ENCODE measurements at regions not wholly inside any gene's neighbourhood (a gene's known extent, or its start where the extent isn't known, plus 50 kb on each side); places are given as distances from the start of the nearest gene placed in this dataset.

DNA sequence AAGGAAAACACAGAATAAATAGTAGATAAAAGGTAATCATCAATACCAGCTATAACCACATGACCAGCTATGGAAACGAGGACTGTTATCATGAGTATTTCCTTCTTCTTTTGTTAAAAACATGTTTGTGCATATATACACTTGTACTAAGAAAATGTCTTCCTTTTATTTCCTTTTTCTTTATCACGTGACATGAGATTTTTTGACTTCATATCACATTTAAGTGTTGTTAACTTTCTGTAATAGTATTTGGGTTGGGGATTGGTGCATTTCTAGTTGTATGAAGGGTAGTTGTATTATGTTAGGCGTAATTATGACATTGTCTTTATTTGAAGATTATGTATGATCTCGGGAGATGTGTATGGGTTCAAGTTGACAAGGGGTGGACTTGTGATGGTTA lies 278.5 kb upstream of the ZNF385D start:
- TF ChIP-seq, protein P1, sequence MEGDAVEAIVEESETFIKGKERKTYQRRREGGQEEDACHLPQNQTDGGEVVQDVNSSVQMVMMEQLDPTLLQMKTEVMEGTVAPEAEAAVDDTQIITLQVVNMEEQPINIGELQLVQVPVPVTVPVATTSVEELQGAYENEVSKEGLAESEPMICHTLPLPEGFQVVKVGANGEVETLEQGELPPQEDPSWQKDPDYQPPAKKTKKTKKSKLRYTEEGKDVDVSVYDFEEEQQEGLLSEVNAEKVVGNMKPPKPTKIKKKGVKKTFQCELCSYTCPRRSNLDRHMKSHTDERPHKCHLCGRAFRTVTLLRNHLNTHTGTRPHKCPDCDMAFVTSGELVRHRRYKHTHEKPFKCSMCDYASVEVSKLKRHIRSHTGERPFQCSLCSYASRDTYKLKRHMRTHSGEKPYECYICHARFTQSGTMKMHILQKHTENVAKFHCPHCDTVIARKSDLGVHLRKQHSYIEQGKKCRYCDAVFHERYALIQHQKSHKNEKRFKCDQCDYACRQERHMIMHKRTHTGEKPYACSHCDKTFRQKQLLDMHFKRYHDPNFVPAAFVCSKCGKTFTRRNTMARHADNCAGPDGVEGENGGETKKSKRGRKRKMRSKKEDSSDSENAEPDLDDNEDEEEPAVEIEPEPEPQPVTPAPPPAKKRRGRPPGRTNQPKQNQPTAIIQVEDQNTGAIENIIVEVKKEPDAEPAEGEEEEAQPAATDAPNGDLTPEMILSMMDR (IDR thresholded peaks at IDR 0.05; ENCODE audit: unreplicated experiment) = no peak
- peaks cover 15% of the 10 kb centered on the region for H3K9me3 Mint-ChIP-seq (ENCODE audit: unreplicated experiment)

DNA sequence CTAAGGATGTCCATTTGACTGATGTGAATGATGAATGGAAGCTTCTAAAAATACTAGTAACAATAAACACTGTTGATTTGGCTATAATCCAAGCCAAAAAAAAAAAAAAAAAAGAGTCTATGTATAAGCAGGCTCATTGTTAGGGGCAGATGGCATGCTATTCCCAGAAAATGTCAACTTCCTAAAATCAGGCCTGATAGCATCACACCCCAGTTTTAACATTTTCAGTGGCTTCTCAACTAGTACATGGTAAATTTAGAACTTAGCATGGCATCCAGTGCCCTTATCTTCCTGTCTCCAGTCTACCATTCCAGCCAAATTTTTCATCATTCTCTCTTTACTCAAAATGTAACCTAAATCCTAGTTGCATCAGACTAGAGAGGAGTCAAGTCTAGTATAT lies 288.2 kb upstream of the ZNF385D start:
- no peak for DNase-seq (ENCODE audit: unreplicated experiment)
- intact Hi-C loops (cut with micrococcal nuclease) = no loop called here
- no peaks in the 10 kb centered on the region for H3K4me1 Mint-ChIP-seq (ENCODE audit: insufficient read depth, unreplicated experiment)
- no peaks in the 10 kb centered on the region for H3K36me3 Mint-ChIP-seq (ENCODE audit: insufficient read depth, unreplicated experiment)
- ChIA-PET CTCF (no interaction called here), POLR2A (no interaction called here)
- TF ChIP-seq, protein P1 (IDR thresholded peaks at IDR 0.05; ENCODE audit: unreplicated experiment) = no peak
- BruUV-seq (replicated peaks) = no TSS peak
- no peak overlapping the region for H3K4me3 Mint-ChIP-seq (ENCODE audit: unreplicated experiment)
- H3K27ac Mint-ChIP-seq (ENCODE audit: low read depth, unreplicated experiment) = no peak overlapping the region
- no peaks in the 10 kb centered on the region for H3K9me3 Mint-ChIP-seq (ENCODE audit: unreplicated experiment)
- no peaks in the 10 kb centered on the region for H3K27me3 Mint-ChIP-seq (ENCODE audit: insufficient read depth, unreplicated experiment)

More for the DNA sequence above, 278.5 kb upstream of the ZNF385D start:
- Mint-ChIP-seq H3K27me3 (ENCODE audit: insufficient read depth, unreplicated experiment) (no peaks in the 10 kb centered on the region), H3K36me3 (ENCODE audit: insufficient read depth, unreplicated experiment) (no peaks in the 10 kb centered on the region), H3K4me1 (ENCODE audit: insufficient read depth, unreplicated experiment) (no peaks in the 10 kb centered on the region), H3K4me3 (ENCODE audit: unreplicated experiment) (no peak overlapping the region), H3K27ac (ENCODE audit: low read depth, unreplicated experiment) (no peak overlapping the region)
- intact Hi-C loops (cut with micrococcal nuclease) = no loop called here
- no peak for DNase-seq (ENCODE audit: unreplicated experiment)
- ChIA-PET CTCF (no interaction called here), POLR2A (no interaction called here)
- BruUV-seq (replicated peaks) = no TSS peak

- no peaks in the 10 kb centered on the region for H3K27me3 Mint-ChIP-seq (ENCODE audit: insufficient read depth, unreplicated experiment)
- DNase-seq (ENCODE audit: unreplicated experiment) = no peak
- POLR2A ChIA-PET = no interaction called here
- no peak overlapping the region for H3K4me3 Mint-ChIP-seq (ENCODE audit: unreplicated experiment)
- TF ChIP-seq, protein P1 (IDR thresholded peaks at IDR 0.05; ENCODE audit: unreplicated experiment) = no peak
- H3K9me3 Mint-ChIP-seq (ENCODE audit: unreplicated experiment) = no peaks in the 10 kb centered on the region
- H3K27ac Mint-ChIP-seq (ENCODE audit: low read depth, unreplicated experiment) = no peak overlapping the region
- no TSS peak for BruUV-seq (replicated peaks)
- intact Hi-C loops (cut with micrococcal nuclease) = no loop called here
- H3K4me1 Mint-ChIP-seq (ENCODE audit: insufficient read depth, unreplicated experiment) = no peaks in the 10 kb centered on the region
- no peaks in the 10 kb centered on the region for H3K36me3 Mint-ChIP-seq (ENCODE audit: insufficient read depth, unreplicated experiment)
- CTCF ChIA-PET = no interaction called here
Observed at GRCh38 chr3:22040150-22040549, 289.1 kb upstream of the ZNF385D start.

- no peaks in the 10 kb centered on the region for H3K4me1 Mint-ChIP-seq (ENCODE audit: insufficient read depth, unreplicated experiment)
- no peak overlapping the region for H3K27ac Mint-ChIP-seq (ENCODE audit: low read depth, unreplicated experiment)
- CTCF ChIA-PET = interaction anchor here (0.5 kb wide), 1 partner anchor 1911 kb away, joined by 3 read pairs; no protein-coding TSS in a partner anchor
- no peaks in the 10 kb centered on the region for H3K36me3 Mint-ChIP-seq (ENCODE audit: insufficient read depth, unreplicated experiment)
- intact Hi-C loops (cut with micrococcal nuclease) = no loop called here
- POLR2A ChIA-PET = no interaction called here
- no peak overlapping the region for H3K4me3 Mint-ChIP-seq (ENCODE audit: unreplicated experiment)
- H3K9me3 Mint-ChIP-seq (ENCODE audit: unreplicated experiment) = no peaks in the 10 kb centered on the region
- DNase-seq (ENCODE audit: unreplicated experiment) = no peak
- no peaks in the 10 kb centered on the region for H3K27me3 Mint-ChIP-seq (ENCODE audit: insufficient read depth, unreplicated experiment)
- TF ChIP-seq, protein P1 (IDR thresholded peaks at IDR 0.05; ENCODE audit: unreplicated experiment) = no peak
- no TSS peak for BruUV-seq (replicated peaks)
Observed at GRCh38 chr3:22045882-22046281, 294.9 kb upstream of the ZNF385D start.

Measured in MCF 10A (cell line).